Cardiac fibroblast (primary cell): ENCODE measurements at regions not wholly inside any gene's neighbourhood (a gene's known extent, or its start where the extent isn't known, plus 50 kb on each side); places are given as distances from the start of the nearest gene placed in this dataset.

Experiments
- DNase-seq, 2 donors: peaks; one replicate each; pipeline versions ENCODE4 v3.0.0 to v3.0.0-alpha.2; 2010; ENCODE audit warnings: low read depth in 2 of 2
- H3K4me3 ChIP-seq, 2 donors: replicated peaks in 1 of 2; 1 replicate in 1 of 2; 2 replicates in 1 of 2; pipeline ENCODE4 v1.5.1; 2011; ENCODE audit warnings: low read depth in 2 of 2, low read length in 2 of 2, mild to moderate bottlenecking in 2 of 2, moderate library complexity in 1 of 2
- TF ChIP-seq, protein P1 (sequence below): IDR thresholded peaks from one replicate; pipeline ENCODE4 v1.5.1; 2011; ENCODE audit warnings: low read depth, mild to moderate bottlenecking, low read length, inconsistent platforms

DNA sequence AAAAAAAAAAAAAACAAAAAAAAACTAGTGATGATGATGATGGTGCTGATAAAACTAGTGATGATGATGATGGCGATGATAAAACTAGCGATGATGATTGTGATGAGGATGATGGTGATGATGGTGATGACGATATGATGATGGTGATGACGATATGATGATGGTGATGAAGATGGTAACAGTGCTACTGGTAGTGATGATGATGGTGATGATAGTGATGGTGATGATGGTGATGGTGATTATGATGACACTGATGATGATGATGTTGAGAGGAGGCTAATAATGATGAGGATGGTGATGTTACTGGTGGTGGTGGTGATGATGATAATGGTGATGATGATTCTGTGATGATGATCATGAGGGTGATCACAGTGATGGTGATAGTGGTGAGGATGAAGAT lies 345.5 kb upstream of the CDH4 start:
- TF ChIP-seq, protein P1, sequence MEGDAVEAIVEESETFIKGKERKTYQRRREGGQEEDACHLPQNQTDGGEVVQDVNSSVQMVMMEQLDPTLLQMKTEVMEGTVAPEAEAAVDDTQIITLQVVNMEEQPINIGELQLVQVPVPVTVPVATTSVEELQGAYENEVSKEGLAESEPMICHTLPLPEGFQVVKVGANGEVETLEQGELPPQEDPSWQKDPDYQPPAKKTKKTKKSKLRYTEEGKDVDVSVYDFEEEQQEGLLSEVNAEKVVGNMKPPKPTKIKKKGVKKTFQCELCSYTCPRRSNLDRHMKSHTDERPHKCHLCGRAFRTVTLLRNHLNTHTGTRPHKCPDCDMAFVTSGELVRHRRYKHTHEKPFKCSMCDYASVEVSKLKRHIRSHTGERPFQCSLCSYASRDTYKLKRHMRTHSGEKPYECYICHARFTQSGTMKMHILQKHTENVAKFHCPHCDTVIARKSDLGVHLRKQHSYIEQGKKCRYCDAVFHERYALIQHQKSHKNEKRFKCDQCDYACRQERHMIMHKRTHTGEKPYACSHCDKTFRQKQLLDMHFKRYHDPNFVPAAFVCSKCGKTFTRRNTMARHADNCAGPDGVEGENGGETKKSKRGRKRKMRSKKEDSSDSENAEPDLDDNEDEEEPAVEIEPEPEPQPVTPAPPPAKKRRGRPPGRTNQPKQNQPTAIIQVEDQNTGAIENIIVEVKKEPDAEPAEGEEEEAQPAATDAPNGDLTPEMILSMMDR, result no peak
- no peak for DNase-seq
- no peak overlapping the region for H3K4me3 ChIP-seq

DNA sequence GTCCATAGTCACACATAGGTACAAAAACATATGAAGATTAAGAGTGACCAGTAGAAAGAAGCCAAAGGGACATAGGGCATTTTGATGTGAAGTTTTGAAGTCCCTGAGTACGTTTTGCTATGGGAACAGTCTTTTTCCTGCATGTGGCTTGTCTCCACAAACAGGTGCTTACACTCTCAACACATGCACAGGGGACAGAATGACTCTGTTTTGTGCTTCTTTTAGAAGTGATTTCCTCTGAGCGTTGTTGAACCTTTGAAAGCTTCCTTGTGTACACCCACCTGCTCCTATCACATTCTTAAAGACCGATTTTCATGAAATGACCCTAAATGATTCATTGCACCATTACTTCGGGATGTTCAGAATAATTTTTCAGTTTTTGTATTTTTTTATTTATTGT lies 338.8 kb upstream of the CDH4 start:
- no peak for DNase-seq
- TF ChIP-seq, protein P1, result no peak
- no peak overlapping the region for H3K4me3 ChIP-seq

DNA sequence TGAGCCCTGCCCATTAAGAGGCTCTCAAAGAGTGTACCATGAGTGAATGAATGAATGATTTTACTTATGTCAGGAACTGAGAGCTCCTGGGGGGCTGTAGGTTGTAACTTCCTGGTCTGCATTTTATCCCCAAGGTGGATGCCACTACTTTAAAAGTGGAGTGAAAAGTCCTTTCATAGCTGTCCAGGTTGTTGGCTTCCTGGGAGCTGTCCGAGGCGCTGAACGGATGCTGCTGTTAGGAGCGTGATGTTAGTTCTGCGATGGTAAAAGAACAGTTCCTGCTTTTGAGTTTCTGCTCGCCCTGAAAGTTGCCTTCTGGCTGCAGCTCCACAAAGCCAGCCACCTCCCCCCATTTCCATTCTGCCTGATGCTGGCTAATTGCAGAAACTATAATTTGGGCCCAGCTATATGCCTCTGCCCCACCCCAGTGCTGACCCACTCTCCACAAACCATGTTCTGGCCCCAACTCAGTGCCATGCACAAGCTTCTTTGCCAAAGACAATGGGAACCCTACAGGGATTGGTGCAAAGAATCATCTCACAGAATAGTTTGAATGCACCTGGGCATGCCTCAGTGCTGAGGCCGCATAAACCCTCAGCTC lies 330.9 kb upstream of the CDH4 start:
- peak in 1 of 2 donors; percentile 40 for DNase-seq

DNA sequence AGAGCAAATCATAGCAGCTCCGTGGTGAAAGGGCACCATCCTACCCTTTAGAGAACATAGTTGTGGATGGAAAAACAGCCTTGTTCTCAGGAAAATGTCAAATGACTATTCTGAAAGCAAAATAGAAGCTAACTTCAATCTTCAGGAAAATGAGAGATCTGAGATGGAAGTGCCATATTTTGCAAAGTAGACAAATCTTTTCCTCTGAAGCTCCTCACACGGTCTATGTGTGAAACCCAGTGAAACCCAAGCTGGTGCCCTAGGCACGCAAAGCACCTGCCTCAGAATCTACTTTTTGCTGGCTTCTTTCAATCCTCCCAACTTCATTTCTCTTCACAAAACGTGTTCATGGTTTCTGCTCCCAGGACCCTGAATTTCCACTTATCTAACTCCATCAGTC lies 325.2 kb upstream of the CDH4 start:
- DNase-seq, result no peak
- no peak overlapping the region for H3K4me3 ChIP-seq
- TF ChIP-seq, protein P1, result no peak

More for the DNA sequence above, 330.9 kb upstream of the CDH4 start:
- TF ChIP-seq, protein P1, result no peak
- H3K4me3 ChIP-seq, result no peak overlapping the region

DNA sequence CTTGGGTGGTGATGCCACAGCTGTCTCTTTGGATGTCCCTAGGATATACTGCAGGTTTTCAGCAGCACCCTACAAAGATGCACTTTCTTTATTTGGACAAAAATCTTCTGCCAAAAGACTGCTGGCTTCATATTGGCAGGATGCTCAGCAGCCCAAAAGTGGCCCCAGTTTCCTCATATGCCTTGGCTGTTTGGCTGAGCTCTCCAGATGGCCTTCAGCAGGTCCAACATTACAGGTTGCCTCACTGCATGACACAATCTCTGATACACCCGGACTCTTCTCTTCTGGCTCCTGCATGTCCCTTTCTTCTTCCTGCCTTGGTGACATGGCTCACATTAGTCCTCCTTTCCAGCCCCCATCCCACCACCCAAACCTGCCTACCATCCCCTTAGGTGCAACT lies 323.7 kb upstream of the CDH4 start:
- DNase-seq, result no peak
- TF ChIP-seq, protein P1, result no peak
- H3K4me3 ChIP-seq, result no peak overlapping the region

DNA sequence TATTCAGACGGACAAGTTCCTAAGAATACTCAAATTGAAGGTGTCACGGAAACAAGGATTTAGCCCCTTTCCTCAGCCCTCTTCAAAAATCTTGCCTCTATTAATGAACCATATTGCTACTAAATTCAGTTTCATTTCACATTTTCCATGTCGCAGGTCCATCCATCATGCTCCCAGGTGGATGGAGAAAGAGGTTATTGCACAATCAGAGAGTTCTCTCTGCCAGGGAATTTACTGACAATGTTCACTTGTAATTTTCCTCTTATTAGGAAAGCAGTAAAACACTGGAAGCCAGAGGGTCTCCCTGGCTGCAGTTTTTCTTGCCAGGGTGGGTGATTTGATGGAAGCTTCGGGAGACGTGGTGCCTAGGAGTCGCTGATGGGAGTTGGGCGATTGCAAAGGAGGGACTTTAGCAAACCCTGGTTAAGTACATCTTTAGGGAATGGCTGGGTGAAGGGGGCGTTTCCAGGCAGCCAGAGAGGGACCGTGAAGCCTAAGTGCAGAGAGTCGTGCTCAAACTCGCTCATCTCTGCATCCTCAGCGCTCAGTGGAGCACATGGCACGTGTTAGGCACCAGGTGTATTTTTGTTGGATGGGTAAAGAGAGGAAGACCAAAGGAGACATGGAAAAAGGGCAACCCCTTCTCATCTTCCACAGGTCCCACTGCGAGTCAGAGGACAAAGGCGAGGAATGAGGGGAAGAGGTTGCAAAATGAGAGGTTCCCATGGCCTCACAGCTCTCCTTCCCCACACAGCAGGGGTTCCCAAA lies 321.9 kb upstream of the CDH4 start:
- TF ChIP-seq, protein P1, result no peak
- H3K4me3 ChIP-seq, result no peak overlapping the region
- no peak for DNase-seq
